ENCODE measurements at regions not wholly inside any gene's neighbourhood (a gene's known extent, or its start where the extent isn't known, plus 50 kb on each side); places are given as distances from the start of the nearest gene placed in this dataset.
A peak's percentile ranks its signal among the peaks of the same experiment; 100 is the strongest.
"Not testable (repeated sequence)": the region's sequence is repeated elsewhere in the genome, so short reads cannot be mapped to it uniquely, and the experiment has no call there.

DNA sequence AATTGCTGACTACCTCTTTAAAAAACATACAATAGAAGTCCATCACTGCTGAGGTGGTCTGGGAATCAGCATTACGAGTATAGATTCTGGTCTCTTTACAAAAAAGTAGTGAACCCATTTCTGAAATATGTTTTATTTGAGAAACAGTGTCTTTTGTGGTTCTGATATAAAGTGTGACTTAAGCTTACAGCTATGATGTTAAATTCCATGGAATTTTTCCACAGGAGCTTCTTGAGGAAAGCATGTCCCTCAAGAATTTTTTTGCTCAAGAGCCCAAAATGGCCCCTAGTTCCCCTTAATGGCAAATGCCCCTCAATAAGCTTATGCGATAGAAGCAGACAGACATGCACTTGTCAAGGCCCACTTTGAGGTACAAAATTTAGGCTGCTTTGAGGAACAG lies 265.7 kb downstream of the FAM170A start:
- no peak for DNase-seq (ENCODE audit: low spot score)

DNA sequence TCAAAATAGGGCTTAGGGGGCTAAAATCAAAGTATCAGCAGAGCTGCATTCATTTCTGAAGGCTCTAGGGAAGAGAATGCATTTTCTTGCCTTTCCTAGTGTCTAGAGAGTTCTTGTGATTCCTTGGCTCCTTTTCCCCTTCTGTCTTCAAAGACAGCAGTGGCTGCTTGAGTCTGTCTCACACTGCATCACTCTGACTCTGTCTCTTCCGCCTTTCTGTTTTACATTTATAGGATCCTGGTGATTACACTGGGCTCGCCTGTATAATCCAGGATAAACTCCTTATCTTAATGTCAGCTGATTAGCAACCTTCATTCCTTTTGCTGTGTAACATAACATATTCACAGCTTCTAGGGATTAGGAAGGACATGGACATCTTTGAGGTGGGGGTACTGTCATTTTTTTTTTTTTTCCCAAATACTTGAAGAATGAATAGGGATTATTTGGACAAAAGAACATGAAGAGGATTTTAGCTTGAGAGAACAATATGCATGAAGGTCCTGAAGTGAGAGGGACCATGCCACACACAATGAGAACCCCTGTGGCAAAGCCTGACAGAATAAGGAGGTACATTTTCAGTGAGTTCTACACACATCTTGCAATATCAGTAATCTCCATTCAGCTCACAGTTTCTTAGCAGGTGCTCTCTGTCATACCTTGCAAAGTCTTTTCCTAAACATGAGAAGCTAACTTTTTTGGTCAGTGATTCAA lies 267.6 kb downstream of the FAM170A start:
- DNase-seq (ENCODE audit: low spot score): no peak

DNA sequence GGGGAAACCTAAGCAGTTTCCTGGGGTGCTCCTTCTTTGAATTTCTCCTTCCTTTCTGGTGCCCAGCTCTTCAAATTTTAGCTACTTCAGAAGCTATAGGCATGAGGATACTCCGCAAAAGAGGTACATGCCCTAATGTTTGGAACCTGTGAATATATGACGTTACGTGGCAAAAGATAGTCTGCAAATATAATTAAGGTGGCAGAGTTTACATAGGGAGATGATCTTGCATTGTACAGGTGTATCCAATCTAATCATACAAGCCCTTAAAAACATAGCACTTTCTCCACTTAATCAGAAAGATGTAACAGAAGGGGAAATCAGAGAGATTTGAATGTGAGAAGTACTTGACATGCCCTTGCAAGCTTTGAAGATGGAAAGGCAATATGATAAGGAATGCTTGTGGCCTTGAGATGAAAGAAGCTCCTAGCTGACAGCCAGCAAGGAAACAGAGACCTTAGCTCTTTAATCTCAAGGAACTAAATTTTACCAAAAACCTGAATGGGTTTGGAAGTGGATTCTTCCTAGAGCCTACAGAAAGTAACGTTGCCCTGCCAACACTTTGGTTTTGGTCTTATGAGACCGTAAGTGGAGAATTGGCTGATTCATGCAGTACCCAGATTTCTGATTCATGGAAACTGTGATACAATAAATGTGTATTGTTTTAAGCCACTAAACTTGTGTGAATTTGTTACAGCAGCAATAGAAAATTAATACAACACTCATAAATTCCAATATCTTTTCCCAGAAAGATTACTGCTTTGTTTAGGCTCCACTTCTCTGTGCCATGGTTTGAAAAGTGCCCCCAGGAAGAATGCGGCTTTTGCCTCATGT lies 268.4 kb downstream of the FAM170A start:
- no peak for DNase-seq (ENCODE audit: low spot score)

DNA sequence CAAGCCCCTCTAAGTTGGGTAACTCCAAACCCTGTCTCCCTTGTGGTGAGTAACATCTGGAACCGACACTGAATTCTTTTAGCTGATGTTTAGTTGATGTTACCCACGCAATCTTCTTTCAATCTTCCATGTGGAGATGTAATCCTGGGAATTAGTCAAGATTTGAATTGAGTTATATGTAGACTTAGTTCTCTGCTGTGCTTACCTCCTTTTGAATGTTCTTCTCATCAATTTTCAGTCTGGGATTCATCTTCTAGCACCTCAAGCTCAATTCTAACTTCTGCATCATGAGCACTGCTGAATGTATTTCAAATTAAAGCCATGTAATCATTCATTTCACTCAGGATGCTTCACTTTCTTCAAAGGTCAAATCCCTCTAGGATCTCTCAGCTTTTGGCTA lies 270.6 kb downstream of the FAM170A start:
- DNase-seq (ENCODE audit: low spot score): no peak

DNA sequence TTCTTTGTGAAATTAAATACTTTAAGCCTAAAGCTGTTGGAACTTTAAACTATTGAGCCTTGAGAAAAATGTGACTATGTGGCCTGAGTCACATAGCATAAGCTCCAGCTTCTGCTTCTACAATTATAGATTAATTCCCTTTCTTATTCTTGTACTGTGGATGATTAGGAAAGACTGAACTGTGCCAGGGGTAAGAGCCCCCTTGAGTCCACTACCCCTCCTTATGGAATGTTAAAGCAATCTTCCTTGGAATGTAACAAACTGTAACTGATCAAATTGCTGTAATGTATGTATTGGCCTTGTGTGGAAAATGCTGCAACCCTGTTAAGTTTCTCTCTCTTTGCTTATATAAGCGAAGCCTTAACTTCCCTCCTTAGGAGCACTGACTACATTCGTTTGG lies 273.2 kb downstream of the FAM170A start:
- DNase-seq (ENCODE audit: low spot score): no peak

DNA sequence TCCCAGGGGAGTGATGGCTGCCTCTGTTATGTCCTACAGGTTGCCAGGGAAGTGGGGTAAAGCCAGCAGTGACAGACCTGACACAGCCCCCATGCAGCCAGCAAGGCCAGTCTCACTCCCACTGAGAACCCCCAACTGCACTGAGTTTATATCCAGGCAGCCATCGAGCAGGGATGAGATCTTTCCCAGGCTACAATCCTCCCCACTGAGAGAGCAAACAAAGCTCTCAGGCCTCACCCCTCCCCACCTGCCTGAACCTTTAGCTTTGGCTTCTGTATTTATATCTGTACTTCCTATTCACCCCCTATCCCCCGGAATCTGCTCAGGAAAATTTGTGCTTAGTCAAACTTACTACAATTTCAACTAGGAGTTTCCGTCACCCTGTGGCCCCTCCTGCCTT lies 284.1 kb downstream of the FAM170A start:
- no peak for DNase-seq (ENCODE audit: low spot score)

DNA sequence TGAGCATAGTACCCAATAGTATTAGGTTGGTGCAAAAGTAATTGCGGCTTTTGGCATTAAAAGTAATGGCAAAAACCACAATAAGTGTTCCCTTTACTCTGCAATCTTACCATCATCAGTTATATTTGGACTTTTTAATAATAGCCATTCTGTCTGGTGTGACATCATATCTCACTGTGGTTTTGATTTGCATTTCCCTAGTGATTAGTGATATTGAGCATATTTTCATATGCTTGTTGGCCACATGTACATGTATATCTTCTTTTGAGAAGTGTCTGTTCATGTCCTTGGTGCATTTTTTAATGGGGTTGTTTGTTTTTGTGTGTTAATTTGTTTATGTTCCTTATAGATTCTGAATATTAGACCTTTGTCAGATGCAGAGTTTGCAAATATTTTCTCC lies 289.9 kb downstream of the FAM170A start:
- no peak for DNase-seq (ENCODE audit: low spot score)

DNA sequence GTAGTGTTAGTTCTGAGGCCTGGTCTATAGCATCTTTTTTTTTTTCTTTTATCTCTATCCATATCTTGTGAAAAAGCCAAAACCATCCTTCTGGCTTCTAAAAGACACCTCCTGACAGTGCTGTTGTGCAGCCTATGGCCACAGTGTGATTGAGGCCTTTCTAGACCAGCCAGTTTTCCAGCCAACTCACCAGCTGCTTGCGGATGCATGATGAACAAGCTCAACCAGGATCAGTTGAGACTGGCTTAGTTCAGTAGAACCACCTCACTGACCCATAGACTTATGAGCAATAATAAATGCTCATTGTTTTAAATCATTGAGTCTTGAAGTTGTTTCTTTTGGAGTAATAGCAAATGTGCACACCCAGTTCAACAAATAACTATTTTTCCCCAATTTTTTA lies 296.9 kb downstream of the FAM170A start:
- DNase-seq (ENCODE audit: low spot score): no peak

DNA sequence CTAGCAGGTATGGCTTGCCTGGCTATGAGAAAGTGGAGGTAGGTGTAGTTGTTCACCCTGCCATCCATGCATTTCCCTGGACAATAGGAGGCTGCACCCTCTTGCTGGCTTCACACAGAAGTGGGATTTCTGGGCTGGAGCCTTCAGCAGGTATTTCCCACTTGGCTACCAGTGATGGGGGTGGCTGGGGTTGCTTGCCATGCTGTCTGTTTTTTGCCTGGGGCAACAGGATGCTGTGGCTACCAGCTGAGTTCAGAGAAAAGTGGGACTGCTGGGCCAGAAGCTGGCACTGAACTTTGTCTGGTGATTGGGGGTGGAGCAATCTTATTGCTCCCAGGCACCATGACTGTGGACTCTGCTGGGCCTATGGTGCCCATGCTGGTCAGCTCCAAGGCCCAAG lies 299.6 kb downstream of the FAM170A start:
- DNase-seq (ENCODE audit: low spot score): no peak

DNA sequence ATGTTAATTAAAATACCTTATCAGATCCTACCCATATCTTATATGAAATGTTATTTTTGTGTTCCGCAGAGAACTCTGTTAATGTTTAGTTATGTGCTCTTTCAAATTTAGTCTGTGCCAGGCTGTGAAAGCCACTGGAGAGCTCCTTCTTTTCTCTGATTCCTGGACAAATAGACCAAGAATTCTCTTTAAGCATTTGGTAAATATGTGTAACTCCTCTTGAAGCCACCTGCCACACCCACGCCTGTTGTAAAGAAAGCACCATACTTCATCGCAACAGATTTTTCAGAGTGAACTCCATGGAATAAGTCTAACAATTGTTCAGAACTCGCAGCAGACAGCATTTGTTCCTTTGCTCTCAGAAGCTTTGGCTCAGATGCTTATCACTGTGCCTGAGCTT lies 301.1 kb downstream of the FAM170A start:
- no peak for DNase-seq (ENCODE audit: low spot score)

DNA sequence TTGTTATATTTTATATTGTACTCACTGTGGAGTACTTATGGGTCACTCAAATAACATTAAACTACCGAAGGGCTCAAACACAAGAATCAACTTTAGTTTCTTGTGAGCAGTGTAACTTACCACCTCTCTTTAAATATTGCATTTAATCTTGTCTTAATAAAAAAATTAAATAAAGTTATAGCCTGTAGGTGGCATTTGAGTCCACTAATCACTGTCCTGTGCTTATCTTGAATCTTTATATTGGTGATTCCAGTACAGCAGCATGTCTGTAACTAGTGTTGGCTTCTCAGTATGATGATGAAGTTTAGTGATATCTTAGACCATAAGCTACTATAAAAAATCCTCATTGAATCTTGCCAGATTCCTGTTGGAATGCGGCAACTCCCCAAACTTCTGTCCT lies 313.8 kb downstream of the FAM170A start:
- DNase-seq (ENCODE audit: low spot score): peak; percentile 18

DNA sequence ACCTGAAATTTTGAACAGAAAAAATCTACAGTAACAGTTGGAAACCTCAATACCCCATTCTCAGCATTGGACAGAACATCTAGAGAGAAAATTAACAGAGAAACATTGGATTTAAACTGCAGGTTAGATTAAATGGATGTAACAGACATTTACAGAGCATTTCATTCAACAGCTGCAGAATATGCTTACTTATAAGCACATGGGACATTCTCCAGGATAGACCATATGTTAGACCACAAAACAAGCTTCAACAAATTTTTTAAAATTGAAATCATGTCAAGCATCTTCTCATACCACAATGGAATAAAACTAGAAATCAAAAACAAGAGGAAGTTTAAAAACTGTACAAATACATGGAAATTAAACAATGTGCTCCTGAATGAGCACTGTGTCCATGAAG lies 316.3 kb downstream of the FAM170A start:
- no peak for DNase-seq (ENCODE audit: low spot score)

DNA sequence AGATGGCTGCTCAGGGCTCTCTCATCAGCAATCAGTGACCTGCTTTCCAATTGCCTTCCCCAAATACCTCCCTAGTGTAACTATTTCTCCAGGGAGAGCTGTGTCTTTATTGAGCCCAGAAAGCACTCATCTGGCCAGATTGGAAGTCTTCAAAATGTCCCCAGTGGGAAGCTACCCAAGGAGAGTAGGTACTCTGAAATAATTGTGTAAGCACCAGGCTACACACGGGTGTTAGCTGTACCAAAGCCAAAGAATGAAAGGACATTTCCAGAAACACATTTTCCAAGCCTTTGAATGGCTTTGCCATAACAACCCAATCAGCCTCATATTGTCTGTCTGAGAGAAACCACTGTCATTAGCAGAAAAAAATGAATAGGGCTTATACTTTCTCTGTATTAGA lies 318.8 kb downstream of the FAM170A start:
- no peak for DNase-seq (ENCODE audit: low spot score)

DNA sequence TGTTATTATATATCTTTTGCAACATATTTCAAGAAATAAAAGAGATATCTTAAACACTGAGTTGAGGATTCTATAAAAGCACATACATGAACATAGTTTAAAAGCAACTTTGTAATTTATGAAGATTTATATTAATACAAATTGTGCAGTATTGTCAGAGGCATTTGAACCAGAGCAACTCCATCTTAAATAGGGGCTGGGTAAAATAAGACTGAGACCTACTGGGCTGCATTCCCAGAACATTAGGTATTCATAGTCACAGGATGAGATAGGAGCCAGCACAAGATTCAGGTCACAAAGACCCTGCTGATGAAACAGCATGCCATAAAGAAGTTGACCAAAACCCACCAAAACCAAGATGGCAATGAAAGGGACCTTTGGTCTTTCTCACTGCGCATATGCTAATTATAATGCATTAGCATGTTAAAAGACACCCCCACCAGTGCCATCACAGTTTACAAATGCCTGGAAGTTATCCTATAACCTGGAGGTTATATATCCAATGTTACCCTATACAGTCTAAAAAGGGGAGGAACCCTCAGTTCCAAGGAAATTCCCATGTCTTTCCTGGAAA lies 320.2 kb downstream of the FAM170A start:
- no peak for DNase-seq (ENCODE audit: low spot score)

DNA sequence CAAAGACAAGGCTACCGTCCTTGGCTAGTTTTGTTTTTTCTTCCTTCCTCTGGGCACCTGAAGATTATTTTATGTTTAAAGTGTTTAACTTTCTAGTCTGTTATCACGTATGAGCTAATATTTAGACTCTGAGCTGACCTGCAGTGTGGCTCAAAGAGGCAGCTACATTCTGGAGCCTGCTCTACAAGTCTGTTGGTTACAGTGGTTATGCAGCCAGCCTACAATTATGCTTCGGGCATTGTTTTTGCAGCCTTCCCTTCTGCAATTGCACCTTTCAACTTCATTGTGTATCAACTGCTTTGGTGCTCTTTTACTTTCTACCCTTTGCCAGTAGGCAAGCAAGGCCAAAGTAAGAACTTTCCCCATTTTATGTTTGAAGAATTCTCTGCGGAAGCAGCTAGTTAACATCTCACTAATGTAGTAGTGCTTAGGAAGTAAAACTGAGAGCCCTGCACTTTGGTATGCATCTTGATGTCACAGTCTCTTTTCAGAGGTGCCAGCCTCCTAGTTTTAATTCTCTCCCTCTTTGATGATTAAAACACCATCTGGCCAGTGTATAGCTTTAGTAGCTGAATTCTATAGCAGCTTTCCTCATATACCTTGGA lies 322.1 kb downstream of the FAM170A start:
- DNase-seq (ENCODE audit: low spot score): no peak

DNA sequence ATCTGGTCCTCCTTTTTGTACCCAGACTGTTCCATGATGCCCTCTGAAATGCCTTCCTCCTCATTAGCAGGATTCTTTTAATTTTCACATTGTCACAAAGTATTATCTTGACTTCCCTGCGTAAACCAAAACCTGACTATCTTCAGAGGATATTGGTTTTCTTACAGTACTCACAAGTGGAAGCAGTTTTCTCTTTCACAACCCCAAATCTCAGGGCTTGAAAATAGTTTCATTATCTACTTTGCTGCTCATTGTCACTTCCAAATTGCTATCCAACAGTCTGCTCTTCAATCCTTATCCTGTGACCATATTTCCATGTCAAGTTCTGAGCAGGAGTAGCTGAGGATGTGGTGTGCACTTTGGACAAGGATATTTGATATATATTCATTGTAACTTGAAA lies 324.1 kb downstream of the FAM170A start:
- no peak for DNase-seq (ENCODE audit: low spot score)

DNA sequence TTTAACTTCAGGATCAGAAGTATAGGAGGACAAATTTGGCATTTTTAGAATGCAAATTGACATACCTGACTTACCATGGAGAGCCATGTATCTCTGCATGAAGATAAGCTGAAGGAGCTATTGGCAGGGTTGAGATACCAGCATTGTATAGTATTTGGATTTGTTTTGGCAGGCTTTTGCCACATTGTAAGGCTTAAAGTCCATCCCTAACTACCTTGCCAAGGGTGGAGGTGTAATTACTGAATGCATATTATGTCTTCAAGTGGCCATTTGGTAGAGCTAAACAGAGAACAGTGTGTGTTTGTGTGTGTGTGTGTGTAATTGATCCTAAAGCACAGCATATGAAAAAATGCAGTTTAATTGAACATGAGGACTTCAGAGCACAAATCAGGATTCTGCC lies 324.7 kb downstream of the FAM170A start:
- no peak for DNase-seq (ENCODE audit: low spot score)

DNA sequence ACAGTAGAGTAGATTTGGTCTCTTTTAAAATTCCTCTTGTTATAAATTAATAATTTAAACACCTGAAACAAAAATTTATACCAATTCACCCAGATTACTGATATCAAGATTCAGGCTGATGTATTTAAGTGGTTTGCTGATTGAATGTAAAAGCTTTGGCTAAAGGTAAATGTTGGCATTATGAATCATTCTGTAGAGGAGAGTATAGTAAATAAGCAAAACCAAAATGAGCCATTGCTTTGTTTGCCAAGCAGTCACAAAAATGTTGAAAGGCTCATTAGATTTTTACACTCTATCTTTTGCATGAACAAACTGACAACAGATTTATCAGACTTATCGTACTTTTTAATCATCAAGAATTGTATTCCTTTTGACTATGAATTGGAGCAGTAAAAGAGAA lies 332.6 kb downstream of the FAM170A start:
- DNase-seq (ENCODE audit: low spot score): no peak

DNA sequence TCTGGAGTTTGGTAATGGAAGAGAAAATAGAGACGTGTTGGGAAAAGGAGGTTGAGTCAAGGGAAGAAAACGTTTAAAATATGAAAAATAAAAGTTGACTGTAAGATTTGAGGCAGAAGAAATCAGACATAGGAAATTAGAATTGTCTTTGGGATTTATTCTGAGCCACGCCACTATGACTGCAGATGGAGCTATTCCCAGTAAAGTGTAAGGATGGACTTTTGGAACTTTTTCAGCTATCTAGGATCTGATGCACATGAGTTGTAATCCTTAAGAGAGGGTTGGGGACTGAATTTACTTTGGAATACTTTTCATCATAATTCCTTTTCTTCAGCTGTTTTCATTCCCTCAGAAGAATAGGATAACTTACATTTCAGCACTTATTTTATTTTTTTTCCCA lies 336.7 kb downstream of the FAM170A start:
- peak; percentile 31 for DNase-seq (ENCODE audit: low spot score)

DNA sequence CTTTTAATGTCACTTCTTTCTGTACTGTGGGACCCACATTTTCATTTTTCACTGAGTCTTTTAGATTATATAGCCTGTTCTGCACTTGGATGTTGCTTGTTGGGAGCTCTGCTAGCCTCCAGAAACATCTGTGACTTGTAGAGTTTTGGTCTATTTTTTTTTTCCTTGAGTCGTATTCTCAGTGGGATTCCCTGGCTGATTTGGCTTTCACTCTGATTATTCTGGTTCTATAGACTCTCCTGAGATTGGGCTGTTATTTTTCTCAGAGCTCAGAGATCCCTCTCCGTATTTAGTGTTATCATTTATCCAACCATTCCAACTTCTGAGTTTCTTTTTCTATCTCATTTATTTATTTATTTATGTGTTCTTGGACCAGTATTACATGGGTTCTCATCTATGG lies 339.3 kb downstream of the FAM170A start:
- DNase-seq (ENCODE audit: low spot score): no peak

DNA sequence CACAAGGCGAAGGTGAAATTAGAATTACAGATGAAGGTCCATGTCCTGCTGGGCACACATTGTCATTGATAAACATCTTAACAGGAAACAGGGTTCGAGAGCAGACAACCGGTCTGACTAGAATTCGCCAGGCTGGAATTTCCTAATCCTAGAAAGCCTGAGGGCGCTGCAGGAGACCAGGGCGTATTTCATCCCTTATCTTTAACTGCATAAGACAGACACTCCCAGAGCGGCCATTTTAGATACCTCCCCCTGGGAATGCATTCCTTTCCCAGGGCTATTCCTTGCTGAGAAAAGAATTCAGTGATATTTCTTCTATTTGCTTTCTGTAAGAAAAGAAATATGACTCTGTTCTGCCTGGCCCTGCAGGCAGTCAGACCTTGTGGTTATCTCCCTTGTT lies 357.7 kb downstream of the FAM170A start:
- not testable (repeated sequence) for DNase-seq (ENCODE audit: low spot score)

DNA sequence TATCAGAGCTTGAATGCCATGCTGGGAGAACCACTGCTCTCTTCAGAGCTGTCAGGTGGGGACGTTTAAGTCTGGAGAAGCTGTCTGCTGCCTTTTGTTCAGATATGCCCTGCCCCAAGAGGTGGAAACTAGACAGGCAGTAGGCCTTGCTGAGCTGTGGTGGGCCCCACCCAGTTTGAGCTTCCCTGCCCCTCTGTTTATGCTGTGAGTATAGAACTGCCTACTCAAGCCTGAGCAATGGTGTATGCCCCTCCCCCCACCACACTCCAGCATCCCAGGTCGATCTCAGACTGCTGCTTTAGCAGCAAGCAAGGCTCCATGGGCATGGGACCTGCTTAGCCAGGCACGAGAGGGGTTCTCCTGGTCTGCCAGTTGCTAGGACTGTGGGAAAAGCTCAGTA lies 362.3 kb downstream of the FAM170A start:
- no peak for DNase-seq (ENCODE audit: low spot score)

DNA sequence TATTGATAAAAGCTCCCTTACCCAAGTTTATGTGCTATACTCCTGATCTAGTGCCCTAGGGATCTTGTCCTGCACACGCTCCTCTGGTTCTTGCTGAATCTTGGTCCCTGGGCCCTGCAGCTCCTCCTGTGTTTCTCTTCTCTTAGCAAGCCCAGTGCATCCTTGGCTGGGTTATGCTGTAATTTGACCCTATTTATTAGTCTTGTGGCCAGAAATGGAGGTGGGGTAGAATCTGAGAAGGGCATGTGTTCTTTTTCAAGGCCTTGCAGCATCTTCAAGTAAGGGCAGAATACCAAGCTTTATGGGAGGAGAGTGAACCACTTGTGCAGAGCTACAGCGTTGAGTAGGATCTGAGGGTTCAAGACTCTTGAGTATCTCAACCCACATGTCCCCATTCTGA lies 366.8 kb downstream of the FAM170A start:
- no peak for DNase-seq (ENCODE audit: low spot score)
